NB4 (cell line): ENCODE measurements at regions not wholly inside any gene's neighbourhood (a gene's known extent, or its start where the extent isn't known, plus 50 kb on each side); places are given as distances from the start of the nearest gene placed in this dataset.

Experiments
- CTCF ChIP-seq: IDR thresholded peaks from one replicate; pipeline ENCODE4 v1.5.1; 2012; ENCODE audit warnings: low read depth, low read length
- POLR2A ChIP-seq: IDR thresholded peaks from 2 replicates; pipeline ENCODE4 v1.6.1; 2011; ENCODE audit warnings: mild to moderate bottlenecking; ENCODE audit not compliant: insufficient read length; ENCODE audit errors: extremely low read depth

GRCh38 chr12:19671695-19672094, 232.4 kb downstream of the AEBP2 start:
- TF ChIP-seq POLR2A: no peak
- TF ChIP-seq CTCF: no peak
